ENCODE measurements at regions not wholly inside any gene's neighbourhood (a gene's known extent, or its start where the extent isn't known, plus 50 kb on each side); places are given as distances from the start of the nearest gene placed in this dataset.

DNA sequence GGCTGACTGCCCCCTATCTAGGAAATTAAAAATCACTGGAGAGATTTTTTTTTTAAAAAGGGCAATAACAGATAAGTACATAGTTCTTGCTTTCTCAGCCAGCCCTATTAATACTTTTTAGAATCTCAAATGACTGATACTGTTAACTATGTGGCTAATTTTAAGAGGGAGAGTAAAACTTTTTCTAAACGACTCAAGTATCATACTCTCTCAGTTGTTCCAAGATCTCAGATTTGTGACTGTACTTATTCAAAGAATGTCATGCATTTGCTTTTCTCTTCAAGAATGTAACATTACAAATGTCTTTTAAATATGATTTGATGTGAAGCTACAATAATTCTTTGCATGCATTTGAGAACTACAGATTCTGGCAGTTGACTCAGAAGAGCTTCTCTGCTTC is 55.4 kb upstream of the RAB11FIP2 start:
- DNase-seq, result peak; percentile 85

DNA sequence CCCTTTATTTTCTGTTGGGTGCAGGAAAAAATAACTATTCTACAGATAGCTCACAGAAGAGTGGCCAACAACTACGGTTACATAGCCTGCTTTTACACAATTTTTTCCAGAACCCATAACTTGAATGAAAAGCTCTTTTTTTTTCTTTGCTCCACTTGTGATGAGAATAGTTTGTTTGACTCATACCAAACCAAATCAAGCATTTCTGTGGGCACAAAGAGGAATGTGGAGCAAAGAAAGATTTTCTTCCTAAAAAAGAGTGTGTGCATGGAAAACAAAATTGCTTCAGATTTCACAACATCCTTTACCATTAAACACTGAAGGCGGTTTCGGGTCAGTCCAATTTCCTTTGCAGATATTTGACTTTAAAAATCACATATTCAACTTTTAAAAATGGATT is 54.8 kb upstream of the RAB11FIP2 start:
- DNase-seq, result peak; percentile 86
